Skeletal muscle tissue (tissue), 3 donors: ENCODE measurements at regions not wholly inside any gene's neighbourhood (a gene's known extent, or its start where the extent isn't known, plus 50 kb on each side); places are given as distances from the start of the nearest gene placed in this dataset.
"Not testable (repeated sequence)": the region's sequence is repeated elsewhere in the genome, so short reads cannot be mapped to it uniquely, and the experiment has no call there.

Source experiments
- H3K27ac ChIP-seq: one replicate; pipeline ENCODE4 v1.7.0; 2013; ENCODE audit warnings: mild to moderate bottlenecking, low read depth, low read length, inconsistent platforms
- H3K27me3 ChIP-seq, 3 donors: one replicate each; pipeline ENCODE4 v1.7.0; 2013; ENCODE audit warnings: low read length in 3 of 3; ENCODE audit not compliant: control insufficient read depth in 3 of 3, insufficient read depth in 3 of 3
- H3K36me3 ChIP-seq, 3 donors: one replicate each; pipeline ENCODE4 v1.7.0; 2013; ENCODE audit warnings: low read length in 3 of 3; ENCODE audit not compliant: control insufficient read depth in 3 of 3, insufficient read depth in 3 of 3
- H3K4me1 ChIP-seq, 3 donors: one replicate each; pipeline ENCODE4 v1.7.0; 2013; ENCODE audit warnings: low read length in 3 of 3, mild to moderate bottlenecking in 3 of 3; ENCODE audit not compliant: control insufficient read depth in 3 of 3, insufficient read depth in 3 of 3
- H3K4me3 ChIP-seq, 3 donors: one replicate each; pipeline ENCODE4 v1.7.0; 2013; ENCODE audit warnings: low read length in 3 of 3
- H3K9ac ChIP-seq, 3 donors: one replicate each; pipeline ENCODE4 v1.7.0; 2013; ENCODE audit warnings: low read length in 3 of 3, mild to moderate bottlenecking in 3 of 3, moderate library complexity in 2 of 3, low read depth in 1 of 3
- H3K9me3 ChIP-seq, 3 donors: one replicate each; pipeline ENCODE4 v1.7.0; 2013; ENCODE audit warnings: low read length in 3 of 3; ENCODE audit not compliant: control insufficient read depth in 3 of 3
- donor health status: Osteomylitis.

DNA sequence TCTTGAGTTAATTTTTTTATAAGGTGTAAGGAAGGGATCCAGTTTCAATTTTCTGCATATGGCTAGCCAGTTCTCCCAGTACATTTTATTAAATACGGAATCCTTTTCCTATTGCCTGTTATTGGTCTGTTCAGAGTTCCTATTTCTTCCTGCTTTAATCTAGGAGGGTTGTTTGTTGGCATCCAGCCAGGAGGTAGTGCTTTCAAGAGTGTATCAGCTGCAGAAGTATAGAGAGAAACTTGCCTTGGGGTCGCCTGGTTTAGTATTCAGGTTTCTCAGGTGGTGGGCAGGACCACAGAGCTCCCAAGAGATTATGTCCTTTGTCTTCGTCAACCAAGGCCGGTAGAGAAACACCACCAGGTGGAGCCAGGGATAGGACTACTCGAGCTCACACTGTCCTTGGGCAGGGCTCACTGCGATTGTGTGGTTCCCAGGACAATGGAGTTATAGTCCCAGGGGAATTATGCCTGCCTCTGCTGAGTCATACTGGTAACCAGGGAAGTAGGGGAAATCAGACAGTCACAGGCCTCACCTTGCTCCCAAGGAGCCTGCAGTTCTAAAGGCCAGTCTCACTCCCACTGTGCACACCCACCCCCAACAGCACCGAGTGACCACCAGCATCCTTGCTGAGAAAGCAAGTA lies 168.1 kb downstream of the VSIG4 start:
- no peak overlapping the region for H3K9ac ChIP-seq
- no peaks in the 10 kb centered on the region for H3K9me3 ChIP-seq
- peaks cover 0 to 3% (median 0%) of the 10 kb centered on the region in 3 donors for H3K27me3 ChIP-seq
- no peaks in the 10 kb centered on the region for H3K36me3 ChIP-seq
- H3K27ac ChIP-seq, result no peak overlapping the region
- H3K4me1 ChIP-seq, result no peaks in the 10 kb centered on the region
- no peak overlapping the region for H3K4me3 ChIP-seq

DNA sequence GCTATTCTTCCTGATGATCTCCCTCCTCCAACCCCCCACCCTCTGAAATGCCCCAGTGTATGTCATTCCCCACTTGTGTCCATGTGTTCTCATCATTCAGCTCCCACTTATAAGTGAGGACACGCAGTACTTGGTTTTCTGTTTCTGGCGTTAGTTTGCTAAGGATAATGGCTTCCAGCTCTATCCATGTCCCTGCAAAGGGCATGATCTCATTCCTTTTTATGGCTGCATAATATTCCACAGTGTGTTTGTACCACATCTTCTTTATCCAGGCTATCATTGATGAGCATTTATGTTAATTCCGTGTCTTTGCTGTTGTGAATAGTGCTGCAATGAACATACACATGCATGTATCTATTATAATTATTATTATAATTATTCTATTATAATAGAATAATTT lies 169.3 kb downstream of the VSIG4 start:
- H3K9ac ChIP-seq, H3K4me1 ChIP-seq, H3K27me3 ChIP-seq, H3K36me3 ChIP-seq, H3K27ac ChIP-seq, H3K9me3 ChIP-seq, H3K4me3 ChIP-seq: not testable (repeated sequence)

DNA sequence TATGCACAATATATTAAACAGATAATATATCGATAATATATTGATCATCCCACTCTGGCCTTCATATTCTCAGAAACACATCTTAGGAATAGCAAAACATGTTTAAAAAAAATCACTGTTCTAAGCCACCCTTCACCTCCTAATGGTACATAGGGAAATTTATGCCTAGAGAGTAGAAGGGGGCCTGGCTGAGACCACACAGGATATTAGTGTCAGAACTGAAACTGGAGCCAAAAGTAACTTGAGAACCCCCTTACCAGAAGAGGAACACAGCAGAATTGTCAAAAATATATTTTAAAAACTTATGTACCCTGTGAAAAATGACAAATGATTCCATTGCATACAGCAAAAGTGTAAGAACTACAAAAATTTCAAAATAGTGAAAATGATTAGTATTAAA lies 173.1 kb downstream of the VSIG4 start:
- Histone ChIP-seq H3K4me3 (no peak overlapping the region), H3K9me3 (no peaks in the 10 kb centered on the region), H3K36me3 (no peaks in the 10 kb centered on the region), H3K4me1 (no peaks in the 10 kb centered on the region), H3K27me3 (no peaks in the 10 kb centered on the region), H3K9ac (no peak overlapping the region), H3K27ac (no peak overlapping the region)

DNA sequence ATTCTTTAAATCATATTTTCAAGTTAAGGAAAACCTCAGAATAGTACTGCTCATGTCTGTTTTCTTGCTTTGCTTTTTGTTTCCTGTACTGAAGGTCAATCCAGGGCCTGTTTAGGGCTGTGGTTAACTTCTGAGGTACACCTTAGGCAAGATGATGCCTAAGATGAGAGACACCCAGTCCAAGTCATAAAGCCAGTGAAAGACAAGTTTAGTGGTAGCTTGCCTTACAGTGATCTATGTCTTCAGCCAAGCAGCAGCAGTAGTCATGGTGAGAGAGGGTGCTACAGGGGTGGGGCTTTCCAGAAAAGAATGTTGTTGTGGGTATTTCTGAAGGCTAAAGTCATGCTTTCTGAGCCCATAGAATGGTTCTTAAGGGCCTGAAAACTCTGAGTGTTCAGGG lies 173.7 kb downstream of the VSIG4 start:
- Histone ChIP-seq H3K36me3 (no peaks in the 10 kb centered on the region), H3K9me3 (no peaks in the 10 kb centered on the region), H3K4me1 (no peaks in the 10 kb centered on the region), H3K9ac (no peak overlapping the region), H3K27ac (no peak overlapping the region), H3K4me3 (no peak overlapping the region), H3K27me3 (no peaks in the 10 kb centered on the region)

DNA sequence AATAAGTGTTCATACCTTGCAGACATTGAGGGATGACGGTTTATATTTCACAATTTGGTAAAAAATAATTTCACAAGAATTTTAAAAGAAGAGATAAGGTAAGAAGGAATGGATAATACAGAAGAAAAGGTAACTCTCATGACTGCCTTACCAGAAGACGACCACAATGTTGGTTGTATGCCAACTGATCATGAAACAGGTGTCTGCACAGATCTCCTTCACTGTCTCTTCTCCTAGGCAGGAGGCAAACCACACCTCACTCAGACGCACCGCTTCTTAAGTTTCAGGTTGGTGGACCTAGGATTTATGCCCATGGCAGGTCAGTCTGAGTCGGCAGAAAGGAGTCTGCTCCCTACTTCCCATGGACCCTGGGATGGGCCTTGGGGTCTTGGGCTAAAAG lies 177.2 kb downstream of the VSIG4 start:
- Histone ChIP-seq H3K27me3 (no peaks in the 10 kb centered on the region), H3K9me3 (no peaks in the 10 kb centered on the region), H3K4me3 (no peak overlapping the region), H3K36me3 (no peaks in the 10 kb centered on the region), H3K4me1 (no peaks in the 10 kb centered on the region), H3K9ac (no peak overlapping the region), H3K27ac (no peak overlapping the region)

DNA sequence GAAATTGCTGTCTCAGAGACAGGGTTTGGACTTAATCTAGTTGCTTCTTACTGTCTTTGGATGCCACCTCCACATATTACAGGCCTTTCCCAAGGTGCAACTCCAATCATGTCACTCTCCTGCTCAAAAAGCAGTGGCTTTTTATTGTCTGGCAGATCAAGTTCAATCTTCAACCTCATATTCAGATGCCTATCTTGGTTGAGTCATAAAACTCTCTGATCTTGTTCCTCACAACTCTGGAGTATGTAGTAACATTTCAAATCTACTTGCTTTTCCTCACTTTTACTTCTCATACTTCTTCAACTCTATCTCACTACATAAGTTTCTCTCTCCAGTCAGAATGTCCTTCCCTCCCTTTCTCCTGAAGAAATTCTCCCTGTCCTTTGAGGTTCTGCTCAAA lies 180.6 kb downstream of the VSIG4 start:
- H3K9ac ChIP-seq, result no peak overlapping the region
- H3K27ac ChIP-seq, result no peak overlapping the region
- H3K4me3 ChIP-seq, result no peak overlapping the region
- H3K36me3 ChIP-seq, result no peaks in the 10 kb centered on the region
- no peaks in the 10 kb centered on the region for H3K4me1 ChIP-seq
- no peaks in the 10 kb centered on the region for H3K9me3 ChIP-seq
- H3K27me3 ChIP-seq, result no peaks in the 10 kb centered on the region

DNA sequence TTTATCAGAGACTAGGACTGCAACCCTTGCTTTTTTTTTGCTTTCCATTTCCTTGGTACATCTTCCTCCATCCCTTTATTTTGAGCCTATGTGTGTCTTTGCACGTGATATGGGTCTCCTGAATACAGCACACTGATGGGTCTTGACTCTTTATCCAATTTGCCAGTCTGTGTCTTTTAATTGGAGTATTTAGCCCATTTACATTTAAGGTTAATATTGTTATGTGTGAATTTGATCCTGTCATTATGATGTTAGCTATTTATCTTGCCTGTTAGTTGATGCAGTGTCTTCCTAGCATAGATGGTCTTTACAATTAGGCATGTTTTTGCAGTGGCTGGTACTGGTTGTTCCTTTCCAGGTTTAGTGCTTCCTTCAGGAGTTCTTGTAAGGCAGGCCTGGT lies 185.4 kb downstream of the VSIG4 start:
- not testable (repeated sequence) for H3K4me3 ChIP-seq, H3K27me3 ChIP-seq, H3K9me3 ChIP-seq, H3K9ac ChIP-seq, H3K36me3 ChIP-seq, H3K4me1 ChIP-seq, H3K27ac ChIP-seq

DNA sequence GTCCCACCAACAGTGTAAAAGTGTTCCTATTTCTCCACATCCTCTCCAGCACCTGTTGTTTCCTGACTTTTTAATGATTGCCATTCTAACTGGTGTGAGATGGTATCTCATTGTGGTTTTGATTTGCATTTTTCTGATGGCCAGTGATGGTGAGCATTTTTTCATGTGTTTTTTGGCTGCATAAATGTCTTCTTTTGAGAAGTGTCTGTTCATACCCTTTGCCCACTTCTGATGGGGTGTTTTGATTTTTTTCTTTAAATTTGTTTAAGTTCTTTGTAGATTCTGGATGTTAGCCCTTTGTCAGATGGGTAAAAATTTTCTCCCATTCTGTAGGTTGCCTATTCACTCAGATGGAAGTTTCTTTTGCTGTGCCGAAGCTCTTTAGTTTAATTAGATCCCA lies 183.9 kb downstream of the MSN start:
- not testable (repeated sequence) for H3K9ac ChIP-seq, H3K36me3 ChIP-seq, H3K4me3 ChIP-seq, H3K9me3 ChIP-seq, H3K4me1 ChIP-seq, H3K27ac ChIP-seq, H3K27me3 ChIP-seq

DNA sequence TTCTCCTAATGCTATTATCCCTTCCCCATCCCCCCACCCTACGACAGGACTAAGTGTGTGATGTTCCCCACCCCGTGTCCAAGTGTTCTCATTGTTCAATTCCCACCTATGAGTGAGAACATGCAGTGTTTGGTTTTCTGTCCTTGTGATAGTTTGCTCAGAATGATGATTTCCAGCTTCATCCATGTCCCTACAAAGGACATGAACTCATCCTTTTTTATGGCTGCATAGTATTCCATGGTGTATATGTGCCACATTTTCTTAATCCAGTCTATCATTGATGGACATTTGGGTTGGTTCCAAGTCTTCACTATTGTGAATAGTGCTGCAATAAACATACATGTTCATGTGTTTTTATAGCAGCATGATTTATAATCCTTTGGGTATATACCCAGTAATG lies 183.4 kb downstream of the MSN start:
- not testable (repeated sequence) for H3K27ac ChIP-seq, H3K4me3 ChIP-seq, H3K4me1 ChIP-seq, H3K9me3 ChIP-seq, H3K36me3 ChIP-seq, H3K9ac ChIP-seq, H3K27me3 ChIP-seq

DNA sequence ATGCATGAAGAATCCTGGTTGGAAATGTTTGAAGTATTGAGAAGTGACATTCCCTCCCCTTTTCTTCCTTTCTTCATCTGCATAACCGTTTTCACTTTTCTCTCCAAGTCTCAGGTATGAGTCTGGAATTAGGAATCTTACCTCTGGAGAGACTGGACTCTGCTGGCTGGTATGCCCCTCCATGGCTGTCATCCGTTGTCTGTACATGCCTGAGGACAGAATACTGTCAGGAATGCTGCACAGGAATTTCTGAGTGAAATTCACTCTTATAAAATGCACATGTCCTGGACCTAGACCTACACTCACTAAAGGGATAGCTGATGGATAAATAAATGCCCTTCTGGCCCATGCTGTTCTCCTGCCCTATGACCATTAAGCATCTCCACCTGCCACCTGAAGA lies 179.5 kb downstream of the MSN start:
- no peaks in the 10 kb centered on the region for H3K36me3 ChIP-seq
- no peaks in the 10 kb centered on the region for H3K4me1 ChIP-seq
- H3K27me3 ChIP-seq, result peaks cover 0 to 3% (median 0%) of the 10 kb centered on the region in 3 donors
- H3K4me3 ChIP-seq, result no peak overlapping the region
- H3K9ac ChIP-seq, result no peak overlapping the region
- no peaks in the 10 kb centered on the region for H3K9me3 ChIP-seq
- no peak overlapping the region for H3K27ac ChIP-seq

DNA sequence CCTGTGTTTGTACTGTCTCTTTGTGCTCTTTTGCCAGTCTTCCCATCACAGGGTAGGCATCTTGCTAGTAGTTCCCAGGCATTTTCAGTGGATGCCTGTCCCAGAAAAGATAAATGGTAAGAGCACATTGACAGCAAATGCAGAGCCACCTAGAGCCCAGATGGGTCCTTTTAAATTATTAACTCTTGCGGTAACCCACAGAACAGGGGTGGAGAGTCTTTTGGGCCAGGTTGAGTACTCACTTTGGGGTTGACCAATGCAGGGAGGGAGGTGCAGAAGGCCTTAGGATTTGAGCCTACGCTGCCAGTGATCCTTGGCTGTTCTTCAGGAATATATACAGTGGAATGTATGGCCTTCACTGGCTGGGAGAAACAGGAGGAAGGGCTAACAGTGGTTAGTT lies 173.8 kb downstream of the MSN start:
- Histone ChIP-seq H3K9me3 (peaks cover 0 to 5% (median 0%) of the 10 kb centered on the region in 3 donors), H3K36me3 (no peaks in the 10 kb centered on the region), H3K27me3 (peaks cover 0 to 5% (median 0%) of the 10 kb centered on the region in 3 donors), H3K27ac (no peak overlapping the region), H3K9ac (no peak overlapping the region), H3K4me3 (no peak overlapping the region), H3K4me1 (no peaks in the 10 kb centered on the region)
